ENCODE measurements at regions not wholly inside any gene's neighbourhood (a gene's known extent, or its start where the extent isn't known, plus 50 kb on each side); places are given as distances from the start of the nearest gene placed in this dataset.

DNA sequence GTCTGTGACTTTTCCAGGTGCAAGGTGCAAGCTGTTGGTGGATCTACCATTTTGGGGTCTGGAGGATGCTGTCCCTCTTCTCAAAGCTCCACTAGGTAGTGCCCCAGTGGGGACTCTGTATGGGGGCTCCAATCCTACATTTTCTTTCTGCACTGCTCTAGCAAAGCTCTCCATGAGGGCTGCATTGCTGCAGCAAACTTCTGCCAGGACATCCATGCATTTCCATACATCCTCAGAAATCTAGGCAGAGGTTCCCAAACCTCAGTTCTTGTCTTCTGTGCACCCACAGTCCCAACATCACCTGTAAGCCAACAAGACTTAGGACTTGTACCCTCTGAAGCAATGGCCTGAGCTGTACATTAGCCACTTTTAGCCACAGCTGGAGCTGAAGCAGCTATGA is 694.5 kb upstream of the BCHE start:
- Histone ChIP-seq H3K36me3 (no peaks in the 10 kb centered on the region), H3K4me3 (no peak overlapping the region), H3K27me3 (no peaks in the 10 kb centered on the region), H3K27ac (replicated peaks in 1 of 4) (no peak overlapping the region), H3K4me1 (peaks cover 0 to 12% (median 5%) of the 10 kb centered on the region in 4 donors), H3K9me3 (peaks cover 0 to 10% (median 3%) of the 10 kb centered on the region in 4 donors)
- TF ChIP-seq POLR2AphosphoS5 (IDR thresholded peaks at IDR 0.05) (no peak), EP300 (IDR thresholded peaks at IDR 0.05) (no peak), POLR2A (IDR thresholded peaks at IDR 0.05; ENCODE audit: low read depth) (no peak)
- TF ChIP-seq, protein P1, sequence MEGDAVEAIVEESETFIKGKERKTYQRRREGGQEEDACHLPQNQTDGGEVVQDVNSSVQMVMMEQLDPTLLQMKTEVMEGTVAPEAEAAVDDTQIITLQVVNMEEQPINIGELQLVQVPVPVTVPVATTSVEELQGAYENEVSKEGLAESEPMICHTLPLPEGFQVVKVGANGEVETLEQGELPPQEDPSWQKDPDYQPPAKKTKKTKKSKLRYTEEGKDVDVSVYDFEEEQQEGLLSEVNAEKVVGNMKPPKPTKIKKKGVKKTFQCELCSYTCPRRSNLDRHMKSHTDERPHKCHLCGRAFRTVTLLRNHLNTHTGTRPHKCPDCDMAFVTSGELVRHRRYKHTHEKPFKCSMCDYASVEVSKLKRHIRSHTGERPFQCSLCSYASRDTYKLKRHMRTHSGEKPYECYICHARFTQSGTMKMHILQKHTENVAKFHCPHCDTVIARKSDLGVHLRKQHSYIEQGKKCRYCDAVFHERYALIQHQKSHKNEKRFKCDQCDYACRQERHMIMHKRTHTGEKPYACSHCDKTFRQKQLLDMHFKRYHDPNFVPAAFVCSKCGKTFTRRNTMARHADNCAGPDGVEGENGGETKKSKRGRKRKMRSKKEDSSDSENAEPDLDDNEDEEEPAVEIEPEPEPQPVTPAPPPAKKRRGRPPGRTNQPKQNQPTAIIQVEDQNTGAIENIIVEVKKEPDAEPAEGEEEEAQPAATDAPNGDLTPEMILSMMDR (IDR thresholded peaks at IDR 0.05), result no peak
- intact Hi-C loops (cut with DNase I), result no loop called here
- no peak for DNase-seq (ENCODE audit: extremely low spot score)

DNA sequence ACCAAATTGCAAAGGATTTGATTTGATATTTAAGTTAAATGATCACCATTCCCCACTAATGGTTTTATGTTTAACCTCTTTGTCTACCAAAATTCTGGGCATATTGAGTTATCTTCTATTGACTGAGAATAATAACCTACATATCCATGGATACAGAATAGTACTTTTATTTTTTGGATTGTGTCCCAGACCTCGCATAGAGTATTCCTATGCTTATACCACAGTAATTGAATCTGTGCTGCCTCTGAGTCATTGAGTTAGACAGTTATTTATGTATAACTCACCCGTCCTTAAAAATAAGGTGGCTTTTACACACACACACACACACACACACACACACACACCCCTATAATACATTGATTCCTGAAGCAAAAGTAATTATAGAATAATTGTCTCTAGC is 690.1 kb upstream of the BCHE start:
- WGBS, result 24% methylated on average over 2 of the region's 2 CpGs
- intact Hi-C loops (cut with DNase I), result no loop called here
- no peak for DNase-seq (ENCODE audit: extremely low spot score)
- no peak for TF ChIP-seq POLR2AphosphoS5 (IDR thresholded peaks at IDR 0.05)
- TF ChIP-seq, protein P1 (IDR thresholded peaks at IDR 0.05), result no peak
- no peak for TF ChIP-seq EP300 (IDR thresholded peaks at IDR 0.05)
- TF ChIP-seq POLR2A (IDR thresholded peaks at IDR 0.05; ENCODE audit: low read depth), result no peak
- no peaks in the 10 kb centered on the region for H3K27me3 ChIP-seq
- H3K4me1 ChIP-seq, result peaks cover 0 to 12% (median 6%) of the 10 kb centered on the region in 4 donors
- H3K4me3 ChIP-seq, result no peak overlapping the region
- no peak overlapping the region for H3K27ac ChIP-seq (replicated peaks in 1 of 4)
- H3K36me3 ChIP-seq, result no peaks in the 10 kb centered on the region
- H3K9me3 ChIP-seq, result peaks cover 0 to 10% (median 3%) of the 10 kb centered on the region in 4 donors

GRCh38 chr3:166526881-166527280 is 689.7 kb upstream of the BCHE start:
- Histone ChIP-seq H3K27ac (replicated peaks in 1 of 4) (no peak overlapping the region), H3K36me3 (no peaks in the 10 kb centered on the region), H3K27me3 (no peaks in the 10 kb centered on the region), H3K4me3 (no peak overlapping the region), H3K4me1 (peaks cover 0 to 12% (median 6%) of the 10 kb centered on the region in 4 donors), H3K9me3 (peaks cover 0 to 6% (median 2%) of the 10 kb centered on the region in 4 donors)
- WGBS, result 32% methylated on average over 2 of the region's 2 CpGs
- intact Hi-C loops (cut with DNase I), result no loop called here
- TF ChIP-seq EP300 (IDR thresholded peaks at IDR 0.05) (no peak), POLR2AphosphoS5 (IDR thresholded peaks at IDR 0.05) (no peak), POLR2A (IDR thresholded peaks at IDR 0.05; ENCODE audit: low read depth) (no peak)
- TF ChIP-seq, protein P1 (IDR thresholded peaks at IDR 0.05), result no peak
- no peak for DNase-seq (ENCODE audit: extremely low spot score)

DNA sequence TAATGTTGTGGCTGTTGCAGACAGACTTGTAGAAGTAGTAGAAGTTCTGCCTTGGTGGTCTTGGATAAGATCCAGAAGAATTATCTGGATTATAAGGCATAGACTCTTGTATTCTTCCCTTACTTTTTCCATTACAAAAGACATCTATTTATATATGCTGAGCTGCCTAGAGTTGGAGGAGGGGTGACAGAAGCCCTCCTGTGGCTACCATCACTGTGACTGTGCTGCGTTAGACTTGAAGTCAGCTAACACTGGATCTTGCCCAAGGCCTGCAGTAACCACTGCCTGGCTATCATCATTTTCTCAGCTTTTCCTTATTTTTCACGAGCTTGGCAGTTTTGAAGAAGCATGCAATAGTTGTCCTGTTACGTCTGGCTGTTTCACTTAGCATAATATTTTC is 684.8 kb upstream of the BCHE start:
- Histone ChIP-seq H3K9me3 (no peaks in the 10 kb centered on the region), H3K36me3 (no peaks in the 10 kb centered on the region), H3K27me3 (no peaks in the 10 kb centered on the region), H3K27ac (replicated peaks in 1 of 4) (no peak overlapping the region), H3K4me3 (no peak overlapping the region), H3K4me1 (peaks cover 0 to 4% (median 2%) of the 10 kb centered on the region in 4 donors)
- 72% methylated on average over 3 of the region's 3 CpGs for WGBS
- no peak for DNase-seq (ENCODE audit: extremely low spot score)
- TF ChIP-seq POLR2AphosphoS5 (IDR thresholded peaks at IDR 0.05) (no peak), POLR2A (IDR thresholded peaks at IDR 0.05; ENCODE audit: low read depth) (no peak)
- TF ChIP-seq, protein P1 (IDR thresholded peaks at IDR 0.05), result no peak
- intact Hi-C loops (cut with DNase I), result no loop called here

- no peak for DNase-seq (ENCODE audit: extremely low spot score)
- H3K4me3 ChIP-seq, result no peak overlapping the region
- H3K9me3 ChIP-seq, result no peaks in the 10 kb centered on the region
- no peak for TF ChIP-seq EP300 (IDR thresholded peaks at IDR 0.05)
- no peak for TF ChIP-seq POLR2A (IDR thresholded peaks at IDR 0.05; ENCODE audit: low read depth)
- TF ChIP-seq, protein P1 (IDR thresholded peaks at IDR 0.05), result no peak
- TF ChIP-seq POLR2AphosphoS5 (IDR thresholded peaks at IDR 0.05), result no peak
- H3K4me1 ChIP-seq, result no peaks in the 10 kb centered on the region
- intact Hi-C loops (cut with DNase I), result no loop called here
- H3K27ac ChIP-seq (replicated peaks in 1 of 4), result no peak overlapping the region
- WGBS, result 72% methylated on average over 2 of the region's 2 CpGs
- H3K27me3 ChIP-seq, result no peaks in the 10 kb centered on the region
- H3K36me3 ChIP-seq, result no peaks in the 10 kb centered on the region
These were observed 682.2 kb upstream of the BCHE start for GRCh38 chr3:166519443-166519842.

Data from esophagus muscularis mucosa (tissue), 4 donors.